ENCODE measurements at regions not wholly inside any gene's neighbourhood (a gene's known extent, or its start where the extent isn't known, plus 50 kb on each side); places are given as distances from the start of the nearest gene placed in this dataset. TPM values are rescaled to one million over a fixed set of nuclear protein-coding genes. Genes with fewer than 3 reads are reported as not detected.

DNA sequence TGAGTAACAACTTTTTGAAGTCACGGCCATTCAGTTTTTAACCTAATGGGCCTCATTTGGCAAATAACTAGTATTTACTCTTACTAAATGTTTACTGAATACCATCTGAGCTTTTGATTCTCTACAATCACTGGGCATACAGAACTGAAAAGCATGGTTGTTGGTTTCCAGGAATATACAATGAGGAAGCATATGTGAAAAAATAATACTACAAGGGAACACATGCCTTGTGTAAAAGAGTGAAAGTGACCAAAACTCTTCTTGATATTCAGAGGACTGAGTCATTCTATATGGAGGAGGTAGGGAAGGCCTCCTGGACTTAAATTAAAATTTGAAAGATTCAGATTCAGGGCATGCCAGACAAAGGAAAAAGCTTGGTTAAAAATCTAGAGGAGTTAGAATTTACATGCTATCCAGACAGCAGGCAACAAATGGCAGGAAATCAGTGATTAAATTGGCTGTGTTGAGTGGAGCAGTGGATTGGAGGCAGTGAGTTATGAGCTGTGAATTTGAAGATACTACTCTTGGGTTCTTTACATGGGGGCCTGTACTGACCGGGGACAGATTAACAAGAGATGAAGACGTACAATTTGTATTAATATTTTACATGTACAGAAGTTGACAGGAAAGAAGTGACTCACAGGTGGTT, 53.6 kb upstream of the NRXN1 start:
- Mint-ChIP-seq H3K4me1 (ENCODE audit: low read depth) (peaks cover 6% of the 10 kb centered on the region), H3K4me3 (ENCODE audit: low read depth) (no peak overlapping the region), H3K27me3 (no peaks in the 10 kb centered on the region), H3K9me3 (ENCODE audit: low read depth) (peaks cover 16% of the 10 kb centered on the region), H3K36me3 (ENCODE audit: insufficient read depth) (peaks cover 1% of the 10 kb centered on the region), H3K27ac (no peak overlapping the region)
- DNase-seq (ENCODE audit: low spot score, unreplicated experiment): no peak
- TF ChIP-seq, protein P1, sequence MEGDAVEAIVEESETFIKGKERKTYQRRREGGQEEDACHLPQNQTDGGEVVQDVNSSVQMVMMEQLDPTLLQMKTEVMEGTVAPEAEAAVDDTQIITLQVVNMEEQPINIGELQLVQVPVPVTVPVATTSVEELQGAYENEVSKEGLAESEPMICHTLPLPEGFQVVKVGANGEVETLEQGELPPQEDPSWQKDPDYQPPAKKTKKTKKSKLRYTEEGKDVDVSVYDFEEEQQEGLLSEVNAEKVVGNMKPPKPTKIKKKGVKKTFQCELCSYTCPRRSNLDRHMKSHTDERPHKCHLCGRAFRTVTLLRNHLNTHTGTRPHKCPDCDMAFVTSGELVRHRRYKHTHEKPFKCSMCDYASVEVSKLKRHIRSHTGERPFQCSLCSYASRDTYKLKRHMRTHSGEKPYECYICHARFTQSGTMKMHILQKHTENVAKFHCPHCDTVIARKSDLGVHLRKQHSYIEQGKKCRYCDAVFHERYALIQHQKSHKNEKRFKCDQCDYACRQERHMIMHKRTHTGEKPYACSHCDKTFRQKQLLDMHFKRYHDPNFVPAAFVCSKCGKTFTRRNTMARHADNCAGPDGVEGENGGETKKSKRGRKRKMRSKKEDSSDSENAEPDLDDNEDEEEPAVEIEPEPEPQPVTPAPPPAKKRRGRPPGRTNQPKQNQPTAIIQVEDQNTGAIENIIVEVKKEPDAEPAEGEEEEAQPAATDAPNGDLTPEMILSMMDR (IDR thresholded peaks at IDR 0.05; ENCODE audit: unreplicated experiment): no peak

DNA sequence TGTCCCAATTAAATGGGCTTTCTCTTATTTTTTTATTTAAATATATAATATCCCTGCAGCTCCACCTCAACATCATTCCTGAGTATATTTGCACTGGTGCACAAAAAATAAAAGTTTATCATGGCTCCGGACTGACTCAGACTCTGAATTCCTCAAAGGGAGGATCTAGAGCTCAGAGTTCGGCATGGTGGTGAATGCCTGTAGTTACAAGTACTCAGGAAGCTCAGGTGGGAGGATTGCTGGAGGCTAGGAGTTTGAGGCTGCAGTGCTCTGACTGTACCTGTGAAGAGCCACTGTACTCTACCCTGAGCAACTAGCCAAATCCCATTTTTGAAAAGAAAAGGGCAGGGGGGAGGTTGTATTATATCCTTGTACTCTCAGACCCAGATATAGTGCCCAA, 52.8 kb upstream of the NRXN1 start:
- peaks cover 8% of the 10 kb centered on the region for H3K4me1 Mint-ChIP-seq (ENCODE audit: low read depth)
- no peak for DNase-seq (ENCODE audit: low spot score, unreplicated experiment)

More for the DNA sequence above, 52.8 kb upstream of the NRXN1 start:
- Mint-ChIP-seq H3K27me3 (no peaks in the 10 kb centered on the region), H3K36me3 (ENCODE audit: insufficient read depth) (peaks cover 1% of the 10 kb centered on the region), H3K4me3 (ENCODE audit: low read depth) (no peak overlapping the region), H3K27ac (no peak overlapping the region), H3K9me3 (ENCODE audit: low read depth) (peaks cover 16% of the 10 kb centered on the region)
- TF ChIP-seq, protein P1 (IDR thresholded peaks at IDR 0.05; ENCODE audit: unreplicated experiment): no peak

Small RNAs in the stretch of these regions (microRNA-seq; reads per million reads assigned to microRNA genes)
- gene MIR4431 (ENCODE audit: borderline number of aligned reads, unreplicated experiment): not detected

Measured in progenitor cell of endocrine pancreas (in vitro differentiated cells).